ENCODE measurements at regions not wholly inside any gene's neighbourhood (a gene's known extent, or its start where the extent isn't known, plus 50 kb on each side); places are given as distances from the start of the nearest gene placed in this dataset.
"Not testable (repeated sequence)": the region's sequence is repeated elsewhere in the genome, so short reads cannot be mapped to it uniquely, and the experiment has no call there.

DNA sequence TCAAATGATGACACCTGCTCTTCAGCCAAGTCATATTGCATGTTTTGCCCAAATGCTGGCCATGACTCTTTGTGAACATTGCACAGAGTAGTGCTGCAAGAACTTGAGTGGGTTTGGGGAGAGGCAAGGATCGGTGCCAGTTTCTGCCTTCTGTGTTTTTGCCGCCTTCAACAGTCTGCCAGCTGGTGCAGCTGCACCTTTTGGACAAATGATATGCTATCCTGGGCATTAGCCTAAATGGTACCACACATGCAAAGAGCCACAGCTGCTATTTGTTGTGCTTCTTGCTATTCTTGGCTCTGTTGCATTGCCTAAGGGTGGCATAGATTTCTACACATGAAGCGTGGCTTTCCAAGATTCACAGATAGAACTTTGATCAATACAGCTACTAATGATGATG lies 189.0 kb upstream of the CCN2 start:
- DNase-seq (ENCODE audit: low spot score), result no peak

GRCh38 chr6:132139611-132140010 lies 188.4 kb upstream of the CCN2 start:
- DNase-seq (ENCODE audit: low spot score), result no peak

DNA sequence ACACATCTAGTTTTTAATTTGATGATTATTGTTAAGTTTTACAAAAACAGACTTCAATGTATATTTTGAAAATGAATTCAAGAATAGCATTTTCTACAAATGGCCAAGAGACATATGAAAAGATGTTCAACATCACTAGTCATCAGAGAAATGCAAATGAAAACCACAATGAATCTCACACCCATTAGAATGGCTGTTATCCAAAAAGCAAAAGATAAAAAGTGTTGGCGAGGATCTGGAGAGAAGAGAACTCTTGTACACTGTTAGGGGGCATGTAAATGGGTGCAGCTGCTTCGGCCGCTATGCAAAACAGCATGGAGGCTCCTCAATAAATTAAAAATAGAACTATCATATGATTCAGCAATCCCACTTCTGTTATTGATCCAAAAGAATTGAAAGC lies 185.8 kb upstream of the CCN2 start:
- no peak for DNase-seq (ENCODE audit: low spot score)

GRCh38 chr6:132135409-132135808 lies 184.2 kb upstream of the CCN2 start:
- DNase-seq (ENCODE audit: low spot score), result no peak

GRCh38 chr6:132133736-132134445 lies 182.7 kb upstream of the CCN2 start:
- peak; percentile 13 for DNase-seq (ENCODE audit: low spot score)

DNA sequence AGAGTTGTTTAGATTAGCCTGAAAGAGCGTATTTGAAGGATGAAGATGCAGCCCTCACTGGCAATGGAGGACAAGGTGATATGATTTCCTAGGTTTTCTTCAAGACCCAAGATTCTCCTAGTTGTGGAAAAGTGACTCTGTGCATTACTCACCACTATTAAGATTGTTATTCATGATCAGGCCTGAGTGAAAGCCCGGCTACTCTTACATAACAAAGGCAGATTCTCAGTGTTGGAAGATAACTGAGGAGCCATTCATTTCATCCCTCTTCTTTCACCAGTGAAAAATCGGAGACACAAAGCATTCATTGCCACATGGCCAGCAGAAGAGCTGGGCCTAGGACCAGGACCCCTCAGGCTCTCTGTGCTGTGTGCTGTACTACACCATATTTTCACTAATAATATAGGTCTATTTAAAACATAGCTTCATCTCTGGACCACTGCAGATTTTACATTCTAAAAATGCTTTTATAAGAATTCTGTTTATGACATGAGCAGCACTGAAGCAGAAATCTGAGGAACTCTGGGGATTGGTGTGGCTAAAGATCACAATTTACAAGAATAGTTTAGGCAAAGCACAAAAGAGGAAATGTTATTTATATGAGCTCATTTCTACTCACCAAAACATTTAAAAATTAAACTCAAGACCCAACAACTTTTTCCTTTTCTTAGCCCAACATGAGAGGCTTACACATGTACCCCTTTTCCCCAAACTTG lies 181.9 kb upstream of the CCN2 start:
- peak; percentile 66 for DNase-seq (ENCODE audit: low spot score)

- DNase-seq (ENCODE audit: low spot score), result peak; percentile 66
Measured at GRCh38 chr6:132132422-132132821, 181.2 kb upstream of the CCN2 start.

GRCh38 chr6:132131758-132132157 lies 180.6 kb upstream of the CCN2 start:
- DNase-seq (ENCODE audit: low spot score), result peak; percentile 99

GRCh38 chr6:132131351-132131750 lies 180.2 kb upstream of the CCN2 start:
- DNase-seq (ENCODE audit: low spot score), result no peak

GRCh38 chr6:132130626-132131298 lies 179.6 kb upstream of the CCN2 start:
- peak; percentile 41 for DNase-seq (ENCODE audit: low spot score)

DNA sequence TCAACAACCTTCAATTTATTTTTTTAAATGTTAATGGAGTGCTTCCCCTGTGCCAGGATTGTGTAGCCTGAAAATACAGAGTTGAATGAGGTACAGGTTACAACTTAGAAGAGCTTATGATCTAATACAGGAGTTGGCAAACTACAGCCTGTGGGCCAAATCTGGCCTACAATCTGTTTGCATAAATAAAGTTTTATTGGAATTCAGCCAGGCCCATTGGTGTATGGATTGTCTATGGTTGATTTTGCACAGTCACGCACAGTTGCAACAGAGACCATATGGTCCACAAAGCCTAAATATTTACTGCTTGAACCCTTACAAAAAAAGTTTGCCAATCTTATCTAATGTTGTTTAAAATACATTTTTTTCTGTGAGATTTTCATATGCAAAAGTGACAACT lies 177.3 kb upstream of the CCN2 start:
- DNase-seq (ENCODE audit: low spot score), result no peak

DNA sequence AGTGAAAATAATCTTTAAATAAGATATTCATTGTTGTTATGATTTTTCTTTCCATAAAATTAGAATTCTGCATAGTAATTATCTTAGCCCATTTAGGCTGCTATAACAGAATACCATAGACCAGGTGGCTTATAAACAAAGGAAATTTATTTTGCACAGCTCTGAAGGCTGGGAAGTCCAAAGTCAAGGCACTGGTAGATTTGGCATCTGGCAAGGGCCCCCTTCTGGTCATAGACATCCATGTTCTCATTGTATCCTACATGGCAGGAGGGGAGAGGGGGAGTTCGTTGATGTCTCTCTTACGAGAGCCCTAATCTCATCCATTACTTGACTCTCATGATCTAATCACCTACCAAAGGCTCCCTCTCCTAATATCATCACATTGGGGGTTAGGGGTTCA lies 175.0 kb upstream of the CCN2 start:
- DNase-seq (ENCODE audit: low spot score), result no peak

DNA sequence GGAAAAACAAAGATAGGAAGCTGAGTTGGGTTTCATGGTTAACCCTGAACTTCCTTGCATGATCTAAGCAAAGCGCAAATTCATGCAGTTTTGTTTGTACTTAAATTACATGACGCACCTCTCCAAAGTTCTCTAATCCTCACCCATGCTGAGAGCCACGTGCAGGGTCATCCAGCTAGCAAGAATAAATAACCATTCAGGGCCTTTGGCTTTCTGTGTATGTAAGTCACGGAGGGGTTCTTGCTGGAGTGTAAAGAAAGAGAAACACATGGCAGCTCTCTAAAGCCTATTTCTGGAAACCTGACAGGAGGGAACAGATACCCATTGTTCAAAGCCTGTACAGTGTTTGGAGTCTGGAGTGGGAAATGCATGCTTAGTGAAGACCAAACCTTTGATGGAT lies 171.7 kb upstream of the CCN2 start:
- DNase-seq (ENCODE audit: low spot score), result no peak

- no peak for DNase-seq (ENCODE audit: low spot score)
Measured at GRCh38 chr6:132122176-132122575, 171.0 kb upstream of the CCN2 start.

DNA sequence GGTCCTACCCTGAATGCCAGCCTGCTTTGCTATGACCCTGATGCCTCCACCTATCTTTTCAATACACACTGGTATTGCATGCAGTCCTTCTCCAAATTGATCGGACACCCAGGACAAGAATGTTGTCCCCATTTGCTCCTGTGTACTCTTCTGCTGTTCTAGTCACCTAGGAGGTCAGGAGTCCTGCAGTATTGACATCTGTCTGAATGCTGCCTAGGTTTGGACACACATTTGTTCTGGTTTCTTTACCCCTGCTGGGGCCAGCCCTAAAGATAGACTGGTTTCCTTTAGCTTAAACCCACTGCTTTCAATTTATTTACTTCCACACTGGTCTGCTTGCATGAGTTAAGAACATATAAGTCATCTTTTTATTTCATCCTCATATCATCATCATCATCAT lies 167.0 kb upstream of the CCN2 start:
- no peak for DNase-seq (ENCODE audit: low spot score)

- DNase-seq (ENCODE audit: low spot score), result peak; percentile 30
Measured at GRCh38 chr6:132115714-132116366, 164.7 kb upstream of the CCN2 start.

DNA sequence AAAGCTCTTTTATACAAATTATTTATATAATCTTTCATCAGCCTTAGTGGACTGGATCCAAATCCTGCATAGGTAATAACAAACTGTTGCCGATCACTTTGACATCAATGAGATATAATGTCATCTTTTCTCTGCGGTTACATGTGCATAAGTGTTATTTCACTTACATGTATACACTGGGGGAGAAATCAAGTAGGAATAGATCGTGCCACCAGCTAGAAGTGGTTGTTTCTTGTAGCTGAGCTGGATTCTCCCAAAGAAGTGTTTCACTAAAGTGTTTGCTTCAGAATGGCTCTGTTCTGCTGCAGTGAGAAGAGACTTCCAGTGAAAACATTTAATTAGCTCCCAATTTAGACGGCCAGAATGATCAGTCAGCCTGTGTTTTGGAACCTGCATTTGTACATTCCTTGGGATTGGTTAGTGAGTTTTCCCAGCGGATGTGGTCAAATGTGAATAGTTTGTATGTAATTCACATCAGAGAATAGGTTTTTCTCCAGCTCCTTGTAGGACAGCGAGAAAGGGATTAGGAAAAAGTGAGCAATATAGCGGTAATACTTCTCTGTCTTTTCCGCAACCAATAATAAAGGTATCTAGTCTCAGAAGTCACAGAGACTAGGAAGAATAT lies 163.1 kb upstream of the CCN2 start:
- no peak for DNase-seq (ENCODE audit: low spot score)

DNA sequence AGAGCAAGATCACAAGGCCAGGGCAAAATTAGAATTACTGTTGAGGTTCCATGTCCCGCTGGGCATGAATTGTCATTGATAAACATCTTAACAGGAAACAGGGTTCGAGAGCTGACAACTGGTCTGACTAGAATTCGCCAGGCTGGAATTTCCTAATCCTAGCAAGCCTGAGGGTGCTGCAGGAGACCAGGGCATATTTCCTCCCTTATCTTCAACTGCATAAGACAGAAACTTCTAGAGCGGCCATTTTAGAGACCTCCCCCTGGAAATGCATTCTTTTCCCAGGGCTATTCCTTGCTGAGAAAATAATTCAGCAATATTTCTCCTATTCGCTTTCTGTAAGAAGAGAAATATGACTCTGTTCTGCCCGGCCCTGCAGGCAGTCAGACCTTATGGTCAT lies 158.6 kb upstream of the CCN2 start:
- DNase-seq (ENCODE audit: low spot score), result not testable (repeated sequence)

DNA sequence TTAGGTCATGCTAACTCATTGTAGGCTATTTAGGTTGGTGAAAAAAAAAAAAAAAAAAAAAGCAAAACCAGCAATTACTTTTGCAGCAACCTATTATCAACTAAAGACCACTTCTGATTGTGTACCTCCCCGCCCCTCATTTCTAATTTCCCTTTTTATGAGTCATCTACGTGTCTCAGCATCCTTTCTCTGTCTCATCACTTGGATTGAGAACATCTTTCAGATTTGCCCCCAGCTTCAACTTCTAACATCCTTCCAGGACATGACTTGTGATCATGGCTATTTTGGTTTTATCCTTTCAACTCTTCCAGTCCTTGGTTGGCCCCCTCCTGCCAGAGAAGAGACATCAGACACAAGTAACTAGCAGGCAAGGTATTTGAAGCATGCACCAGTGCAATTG lies 156.7 kb upstream of the CCN2 start:
- DNase-seq (ENCODE audit: low spot score), result no peak

- DNase-seq (ENCODE audit: low spot score), result no peak
Measured at GRCh38 chr6:132101535-132101934, 150.4 kb upstream of the CCN2 start.

DNA sequence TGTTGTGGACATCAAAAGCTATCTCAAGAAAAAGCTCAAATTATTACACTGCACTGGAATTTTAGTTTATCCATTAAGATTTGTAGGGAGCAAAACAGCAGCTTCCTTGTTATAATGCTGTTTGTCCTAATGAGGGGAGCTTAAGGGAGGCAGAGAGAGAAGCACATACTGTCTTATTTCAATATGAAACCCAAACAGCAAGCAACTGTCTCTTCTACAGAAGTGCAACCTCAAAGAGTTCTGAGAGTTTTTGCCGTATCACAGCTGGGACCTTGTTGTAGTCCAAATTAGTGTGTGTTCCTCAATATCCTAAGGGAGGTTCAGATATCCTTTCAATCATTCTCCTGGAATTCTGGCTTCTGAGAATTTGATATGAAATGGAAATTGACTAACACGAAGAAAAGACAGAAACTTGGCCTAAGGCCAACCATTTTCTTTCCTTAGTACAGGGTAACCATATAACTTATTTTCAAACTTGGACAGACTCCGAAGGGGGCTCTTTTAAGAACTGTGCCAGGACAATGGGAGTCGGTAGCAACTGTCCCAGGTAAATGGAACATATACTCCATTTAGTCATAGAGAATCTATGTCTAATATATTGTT lies 149.3 kb upstream of the CCN2 start:
- no peak for DNase-seq (ENCODE audit: low spot score)

DNA sequence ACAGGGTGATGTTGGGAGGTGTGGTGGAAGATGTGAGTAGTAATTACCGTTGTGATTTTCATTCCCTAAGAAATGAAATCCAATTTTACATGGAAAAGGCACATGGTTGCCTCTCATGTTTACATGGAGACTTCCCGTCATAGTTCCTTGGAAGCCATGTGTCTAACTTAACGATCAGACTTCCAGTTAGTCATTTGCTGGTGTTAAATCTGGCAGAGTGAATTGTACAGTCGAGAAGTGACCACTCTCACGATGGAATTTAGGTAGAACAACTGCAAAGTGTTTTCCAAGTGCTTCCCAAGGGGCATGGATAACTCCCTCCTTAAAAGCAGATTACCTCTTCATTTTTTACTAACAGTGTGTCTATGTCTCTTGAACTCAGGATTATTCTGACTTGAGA lies 145.8 kb upstream of the CCN2 start:
- DNase-seq (ENCODE audit: low spot score), result no peak

Data from kidney tubule cell (primary cell).